HL-60 (cell line): ENCODE measurements at regions not wholly inside any gene's neighbourhood (a gene's known extent, or its start where the extent isn't known, plus 50 kb on each side); places are given as distances from the start of the nearest gene placed in this dataset.

Experiments
- GABPA ChIP-seq: IDR thresholded peaks from 2 replicates; pipeline ENCODE4 v1.6.1; 2012; ENCODE audit warnings: low read depth
- SPI1 ChIP-seq: IDR thresholded peaks from 2 replicates; pipeline ENCODE4 v1.6.1; 2012; ENCODE audit warnings: low read depth, mild to moderate bottlenecking, borderline replicate concordance
- TF ChIP-seq, protein P1 (sequence below): IDR thresholded peaks from one replicate; pipeline ENCODE4 v1.5.1; 2011; ENCODE audit warnings: low read length, control low read depth, inconsistent platforms; ENCODE audit not compliant: insufficient read depth
- TF ChIP-seq, protein P2 (sequence below): IDR thresholded peaks from 2 replicates; pipeline ENCODE4 v1.6.1; 2012; ENCODE audit warnings: low read depth; ENCODE audit not compliant: insufficient replicate concordance

DNA sequence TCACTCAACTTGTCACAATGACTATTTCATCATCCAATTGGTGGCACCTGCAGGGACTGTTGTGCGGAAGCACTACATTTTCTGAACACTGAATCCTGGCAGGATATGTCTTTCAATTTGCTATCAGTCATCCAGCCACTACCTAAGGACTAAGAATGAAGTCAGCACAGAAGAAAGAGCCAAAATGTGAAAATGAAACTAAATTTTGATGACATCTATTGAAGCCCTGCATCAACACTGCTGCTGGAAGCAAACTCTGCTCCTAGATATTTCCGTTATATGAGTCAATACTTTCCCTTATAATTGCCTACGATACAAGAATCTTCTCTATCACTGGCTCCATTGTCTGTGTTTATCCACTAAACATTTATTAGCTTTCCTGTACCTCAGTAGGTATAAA lies 917.9 kb downstream of the RAPGEF2 start:
- TF ChIP-seq SPI1 (no peak), GABPA (no peak)
- TF ChIP-seq, protein P1, sequence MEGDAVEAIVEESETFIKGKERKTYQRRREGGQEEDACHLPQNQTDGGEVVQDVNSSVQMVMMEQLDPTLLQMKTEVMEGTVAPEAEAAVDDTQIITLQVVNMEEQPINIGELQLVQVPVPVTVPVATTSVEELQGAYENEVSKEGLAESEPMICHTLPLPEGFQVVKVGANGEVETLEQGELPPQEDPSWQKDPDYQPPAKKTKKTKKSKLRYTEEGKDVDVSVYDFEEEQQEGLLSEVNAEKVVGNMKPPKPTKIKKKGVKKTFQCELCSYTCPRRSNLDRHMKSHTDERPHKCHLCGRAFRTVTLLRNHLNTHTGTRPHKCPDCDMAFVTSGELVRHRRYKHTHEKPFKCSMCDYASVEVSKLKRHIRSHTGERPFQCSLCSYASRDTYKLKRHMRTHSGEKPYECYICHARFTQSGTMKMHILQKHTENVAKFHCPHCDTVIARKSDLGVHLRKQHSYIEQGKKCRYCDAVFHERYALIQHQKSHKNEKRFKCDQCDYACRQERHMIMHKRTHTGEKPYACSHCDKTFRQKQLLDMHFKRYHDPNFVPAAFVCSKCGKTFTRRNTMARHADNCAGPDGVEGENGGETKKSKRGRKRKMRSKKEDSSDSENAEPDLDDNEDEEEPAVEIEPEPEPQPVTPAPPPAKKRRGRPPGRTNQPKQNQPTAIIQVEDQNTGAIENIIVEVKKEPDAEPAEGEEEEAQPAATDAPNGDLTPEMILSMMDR: no peak
- TF ChIP-seq, protein P2, sequence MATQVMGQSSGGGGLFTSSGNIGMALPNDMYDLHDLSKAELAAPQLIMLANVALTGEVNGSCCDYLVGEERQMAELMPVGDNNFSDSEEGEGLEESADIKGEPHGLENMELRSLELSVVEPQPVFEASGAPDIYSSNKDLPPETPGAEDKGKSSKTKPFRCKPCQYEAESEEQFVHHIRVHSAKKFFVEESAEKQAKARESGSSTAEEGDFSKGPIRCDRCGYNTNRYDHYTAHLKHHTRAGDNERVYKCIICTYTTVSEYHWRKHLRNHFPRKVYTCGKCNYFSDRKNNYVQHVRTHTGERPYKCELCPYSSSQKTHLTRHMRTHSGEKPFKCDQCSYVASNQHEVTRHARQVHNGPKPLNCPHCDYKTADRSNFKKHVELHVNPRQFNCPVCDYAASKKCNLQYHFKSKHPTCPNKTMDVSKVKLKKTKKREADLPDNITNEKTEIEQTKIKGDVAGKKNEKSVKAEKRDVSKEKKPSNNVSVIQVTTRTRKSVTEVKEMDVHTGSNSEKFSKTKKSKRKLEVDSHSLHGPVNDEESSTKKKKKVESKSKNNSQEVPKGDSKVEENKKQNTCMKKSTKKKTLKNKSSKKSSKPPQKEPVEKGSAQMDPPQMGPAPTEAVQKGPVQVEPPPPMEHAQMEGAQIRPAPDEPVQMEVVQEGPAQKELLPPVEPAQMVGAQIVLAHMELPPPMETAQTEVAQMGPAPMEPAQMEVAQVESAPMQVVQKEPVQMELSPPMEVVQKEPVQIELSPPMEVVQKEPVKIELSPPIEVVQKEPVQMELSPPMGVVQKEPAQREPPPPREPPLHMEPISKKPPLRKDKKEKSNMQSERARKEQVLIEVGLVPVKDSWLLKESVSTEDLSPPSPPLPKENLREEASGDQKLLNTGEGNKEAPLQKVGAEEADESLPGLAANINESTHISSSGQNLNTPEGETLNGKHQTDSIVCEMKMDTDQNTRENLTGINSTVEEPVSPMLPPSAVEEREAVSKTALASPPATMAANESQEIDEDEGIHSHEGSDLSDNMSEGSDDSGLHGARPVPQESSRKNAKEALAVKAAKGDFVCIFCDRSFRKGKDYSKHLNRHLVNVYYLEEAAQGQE: no peak
